ENCODE measurements at regions not wholly inside any gene's neighbourhood (a gene's known extent, or its start where the extent isn't known, plus 50 kb on each side); places are given as distances from the start of the nearest gene placed in this dataset.

GRCh38 chr12:24554612-24555295, 394.1 kb downstream of the BCAT1 start:
- no peaks in the 10 kb centered on the region; a peak in 3 of 5 replicates for H3K27me3 ChIP-seq (ENCODE audit: control insufficient read depth in 2 of 2, insufficient read depth in 2 of 2, low read length in 2 of 2)
- H3K4me1 ChIP-seq (replicated peaks in 1 of 2; ENCODE audit: control insufficient read depth in 2 of 2, insufficient read depth in 2 of 2, low read length in 2 of 2), result no peaks in the 10 kb centered on the region
- ChIA-PET CTCF (ENCODE audit: low intra/inter-chr PET ratio) (no interaction called here), POLR2A (no interaction called here)
- no peaks in the 10 kb centered on the region for H3K36me3 ChIP-seq (ENCODE audit: control insufficient read depth, insufficient read depth, low read length)
- in situ Hi-C loops (cut with MboI) (no loop called here), intact Hi-C loops (cut with micrococcal nuclease) (no loop called here)
- no peaks in the 10 kb centered on the region for H3K79me2 ChIP-seq (ENCODE audit: control insufficient read depth, insufficient read depth, low read length)
- BruUV-seq (replicated peaks), result no TSS peak
- ATAC-seq, result no peak
- no peak for FAIRE-seq
- H3K9ac ChIP-seq (ENCODE audit: insufficient read depth in 1 of 2, low read depth in 2 of 2, low read length in 2 of 2), result no peak overlapping the region
- no peak overlapping the region for H3K27ac ChIP-seq (ENCODE audit: extremely low read depth, low read depth, low read length)
- no peak overlapping the region for H2AFZ ChIP-seq (ENCODE audit: low read depth, low read length)
- no peaks in the 10 kb centered on the region for H3K9me1 ChIP-seq (ENCODE audit: control insufficient read depth, insufficient read depth, low read length)
- DNase-seq (ENCODE audit: extremely low read depth in 1 of 4, low spot score in 3 of 4), result no peak
- 4% methylated on average over 10 of the region's 11 CpGs for WGBS (ENCODE audit: insufficient coverage, low coverage, missing lambda C conversion rate)
- H3K4me3 ChIP-seq, result no peak overlapping the region
- H3K4me2 ChIP-seq (ENCODE audit: insufficient read depth, low read length), result no peak overlapping the region
- no peaks in the 10 kb centered on the region for H4K20me1 ChIP-seq (replicated peaks; ENCODE audit: control insufficient read depth, insufficient read depth, low read length)
- H3K9me3 ChIP-seq (replicated peaks; ENCODE audit: control insufficient read depth, insufficient read depth, low read depth, low read length), result no peaks in the 10 kb centered on the region
- no peak for TF ChIP-seq CREB3L1 (IDR thresholded peaks at IDR 0.05; ENCODE audit: borderline replicate concordance, low read depth)
- no peak for TF ChIP-seq NCOA4 (IDR thresholded peaks at IDR 0.05; ENCODE audit: partially characterized antibody)
- TF ChIP-seq RREB1 (CRISPR knock-in tag; IDR thresholded peaks at IDR 0.05), result no peak
- TF ChIP-seq, protein P1, sequence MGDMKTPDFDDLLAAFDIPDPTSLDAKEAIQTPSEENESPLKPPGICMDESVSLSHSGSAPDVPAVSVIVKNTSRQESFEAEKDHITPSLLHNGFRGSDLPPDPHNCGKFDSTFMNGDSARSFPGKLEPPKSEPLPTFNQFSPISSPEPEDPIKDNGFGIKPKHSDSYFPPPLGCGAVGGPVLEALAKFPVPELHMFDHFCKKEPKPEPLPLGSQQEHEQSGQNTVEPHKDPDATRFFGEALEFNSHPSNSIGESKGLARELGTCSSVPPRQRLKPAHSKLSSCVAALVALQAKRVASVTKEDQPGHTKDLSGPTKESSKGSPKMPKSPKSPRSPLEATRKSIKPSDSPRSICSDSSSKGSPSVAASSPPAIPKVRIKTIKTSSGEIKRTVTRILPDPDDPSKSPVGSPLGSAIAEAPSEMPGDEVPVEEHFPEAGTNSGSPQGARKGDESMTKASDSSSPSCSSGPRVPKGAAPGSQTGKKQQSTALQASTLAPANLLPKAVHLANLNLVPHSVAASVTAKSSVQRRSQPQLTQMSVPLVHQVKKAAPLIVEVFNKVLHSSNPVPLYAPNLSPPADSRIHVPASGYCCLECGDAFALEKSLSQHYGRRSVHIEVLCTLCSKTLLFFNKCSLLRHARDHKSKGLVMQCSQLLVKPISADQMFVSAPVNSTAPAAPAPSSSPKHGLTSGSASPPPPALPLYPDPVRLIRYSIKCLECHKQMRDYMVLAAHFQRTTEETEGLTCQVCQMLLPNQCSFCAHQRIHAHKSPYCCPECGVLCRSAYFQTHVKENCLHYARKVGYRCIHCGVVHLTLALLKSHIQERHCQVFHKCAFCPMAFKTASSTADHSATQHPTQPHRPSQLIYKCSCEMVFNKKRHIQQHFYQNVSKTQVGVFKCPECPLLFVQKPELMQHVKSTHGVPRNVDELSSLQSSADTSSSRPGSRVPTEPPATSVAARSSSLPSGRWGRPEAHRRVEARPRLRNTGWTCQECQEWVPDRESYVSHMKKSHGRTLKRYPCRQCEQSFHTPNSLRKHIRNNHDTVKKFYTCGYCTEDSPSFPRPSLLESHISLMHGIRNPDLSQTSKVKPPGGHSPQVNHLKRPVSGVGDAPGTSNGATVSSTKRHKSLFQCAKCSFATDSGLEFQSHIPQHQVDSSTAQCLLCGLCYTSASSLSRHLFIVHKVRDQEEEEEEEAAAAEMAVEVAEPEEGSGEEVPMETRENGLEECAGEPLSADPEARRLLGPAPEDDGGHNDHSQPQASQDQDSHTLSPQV (IDR thresholded peaks at IDR 0.05), result no peak
- no peak for TF ChIP-seq CTCF (IDR thresholded peaks at IDR 0.05 in 2 of 3, conservative IDR thresholded peaks at IDR 0.05 in 1 of 3; ENCODE audit: insufficient read depth in 2 of 3, low read depth in 1 of 3, low read length in 3 of 3)
- no peak for TF ChIP-seq SNIP1 (IDR thresholded peaks at IDR 0.05; ENCODE audit: low read depth)
